Activated CD8-positive, alpha-beta memory T cell treated with anti-CD3 and anti-CD28 coated beads, Interleukin-2, amount 10 ng/mL, durations not matched to agents 7 days and 5 days (primary cell): ENCODE measurements at regions not wholly inside any gene's neighbourhood (a gene's known extent, or its start where the extent isn't known, plus 50 kb on each side); places are given as distances from the start of the nearest gene placed in this dataset.
"Not testable (repeated sequence)": the region's sequence is repeated elsewhere in the genome, so short reads cannot be mapped to it uniquely, and the experiment has no call there.

Experiments used
- ATAC-seq: fragments of 150-1000 bp; cut with Tn5 transposase; one replicate; pipeline ENCODE4 v1.10.0; 2021; ENCODE audit warnings: moderate library complexity
- CTCF ChIA-PET: fragments of 350-600 bp; sonication (Branson Sonifier 250); formaldehyde crosslinking; loops from one replicate; lab custom pipeline; 2021; ENCODE audit warnings: antibody characterized with exemption; lab: Charles Lee
- DNase-seq: peaks from one replicate; pipeline ENCODE4 v3.0.0-alpha.2; 2020
- H3K27ac Mint-ChIP-seq: one replicate; pipeline ENCODE4 v1.8.0; 2021; ENCODE audit warnings: mild to moderate bottlenecking, mixed read lengths
- H3K27me3 Mint-ChIP-seq: one replicate; pipeline ENCODE4 v1.8.0; 2021; ENCODE audit warnings: mixed read lengths
- H3K36me3 Mint-ChIP-seq: one replicate; pipeline ENCODE4 v1.8.0; 2021; ENCODE audit warnings: mild to moderate bottlenecking, mixed read lengths
- H3K4me1 Mint-ChIP-seq: one replicate; pipeline ENCODE4 v1.8.0; 2021; ENCODE audit warnings: mixed read lengths
- H3K4me3 Mint-ChIP-seq: one replicate; pipeline ENCODE4 v1.8.0; 2021; ENCODE audit warnings: mild to moderate bottlenecking, moderate library complexity, mixed read lengths
- H3K9me3 Mint-ChIP-seq: one replicate; pipeline ENCODE4 v1.8.0; 2022; ENCODE audit warnings: low read depth, mixed read lengths

DNA sequence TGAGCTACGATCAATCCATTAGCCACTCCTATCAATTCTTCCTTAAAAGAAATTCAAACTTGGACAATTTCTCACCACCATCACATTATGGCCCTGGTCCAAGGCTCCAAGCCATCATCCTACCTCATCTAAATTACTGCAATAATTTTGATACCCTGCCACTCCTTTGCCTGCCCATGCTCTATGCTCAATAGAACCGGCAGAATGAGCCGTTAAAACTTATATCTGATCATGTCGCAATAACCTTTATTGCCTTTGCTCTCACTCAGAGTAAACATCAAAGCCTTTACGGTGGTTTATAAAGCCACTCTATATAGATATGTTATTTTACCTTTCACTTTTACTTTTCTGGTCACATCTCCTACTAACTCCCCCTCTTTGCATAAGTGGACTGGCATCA, 2392.1 kb upstream of the RAG2 start:
- CTCF ChIA-PET = no interaction called here
- no peaks in the 10 kb centered on the region for H3K4me1 Mint-ChIP-seq
- H3K27me3 Mint-ChIP-seq = no peaks in the 10 kb centered on the region
- H3K27ac Mint-ChIP-seq = no peak overlapping the region
- DNase-seq = no peak
- ATAC-seq = no peak
- peaks cover 16% of the 10 kb centered on the region for H3K9me3 Mint-ChIP-seq
- H3K4me3 Mint-ChIP-seq = no peak overlapping the region
- H3K36me3 Mint-ChIP-seq = no peaks in the 10 kb centered on the region

DNA sequence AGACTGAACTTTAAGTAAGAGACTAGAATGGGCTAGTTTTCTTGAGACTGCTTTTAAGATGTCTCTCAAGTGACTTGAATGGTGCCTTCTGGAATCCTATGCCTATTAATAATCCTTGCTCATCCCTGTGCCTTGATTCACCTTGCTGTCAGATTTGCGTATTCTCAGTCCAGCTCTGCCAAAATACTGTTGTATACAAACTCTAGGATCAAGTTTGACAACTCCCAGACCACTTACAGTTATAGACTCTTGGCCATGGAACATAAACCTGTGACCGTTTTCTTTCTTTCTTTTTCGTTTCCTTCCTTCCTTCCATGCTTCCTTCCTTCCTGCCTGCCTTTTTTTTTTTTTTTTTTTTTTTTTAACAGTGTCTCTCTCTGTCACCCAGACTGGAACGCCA, 2390.9 kb upstream of the RAG2 start:
- no peak overlapping the region for H3K4me3 Mint-ChIP-seq
- CTCF ChIA-PET = no interaction called here
- peaks cover 17% of the 10 kb centered on the region for H3K9me3 Mint-ChIP-seq
- H3K36me3 Mint-ChIP-seq = no peaks in the 10 kb centered on the region
- DNase-seq = no peak
- no peaks in the 10 kb centered on the region for H3K4me1 Mint-ChIP-seq
- no peak for ATAC-seq
- H3K27ac Mint-ChIP-seq = no peak overlapping the region
- no peaks in the 10 kb centered on the region for H3K27me3 Mint-ChIP-seq

DNA sequence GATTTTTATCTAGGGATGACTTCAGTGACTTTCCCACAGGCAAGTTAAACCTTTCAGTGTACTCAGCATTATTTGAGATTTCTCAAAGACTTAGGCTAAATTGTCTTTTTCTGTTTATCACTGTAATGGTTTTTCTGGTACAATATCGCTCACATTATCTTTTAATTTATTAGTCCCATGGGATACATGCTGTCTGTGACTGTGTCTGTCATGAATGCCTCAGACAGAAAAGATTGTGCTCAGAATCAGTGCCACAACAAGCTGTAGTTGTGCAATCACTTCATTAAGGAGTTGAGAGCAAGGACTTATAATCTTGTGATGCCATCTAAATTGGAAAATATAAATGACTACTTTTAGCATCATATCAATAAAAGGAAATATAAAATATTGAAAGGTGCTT, 2374.2 kb upstream of the RAG2 start:
- Mint-ChIP-seq H3K27me3 (no peaks in the 10 kb centered on the region), H3K27ac (no peak overlapping the region), H3K4me3 (no peak overlapping the region), H3K4me1 (no peaks in the 10 kb centered on the region), H3K36me3 (no peaks in the 10 kb centered on the region), H3K9me3 (peaks cover 3% of the 10 kb centered on the region)
- DNase-seq (no peak), ATAC-seq (no peak)
- CTCF ChIA-PET = no interaction called here

DNA sequence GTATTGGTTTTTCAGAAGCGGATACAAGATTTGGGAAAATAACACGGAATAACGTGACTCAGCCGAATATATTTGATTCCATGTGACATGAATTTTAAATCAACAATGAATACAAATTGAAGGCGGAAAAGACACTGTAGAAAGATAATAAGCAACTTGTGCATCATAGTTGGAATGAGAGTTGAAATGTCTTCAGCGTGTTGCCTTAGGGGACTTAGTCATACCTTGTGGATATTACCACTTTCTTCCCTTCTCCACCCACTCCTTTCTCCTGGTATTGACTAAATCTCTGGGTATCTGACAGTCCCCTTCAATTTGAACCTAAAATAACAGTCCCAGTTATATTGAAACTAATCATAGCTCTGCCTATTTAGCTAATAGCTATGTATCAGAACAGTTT, 2373.1 kb upstream of the RAG2 start:
- no peaks in the 10 kb centered on the region for H3K4me1 Mint-ChIP-seq
- H3K4me3 Mint-ChIP-seq = no peak overlapping the region
- DNase-seq (no peak), ATAC-seq (no peak)
- CTCF ChIA-PET = no interaction called here
- no peaks in the 10 kb centered on the region for H3K27me3 Mint-ChIP-seq
- no peak overlapping the region for H3K27ac Mint-ChIP-seq
- H3K9me3 Mint-ChIP-seq = peaks cover 3% of the 10 kb centered on the region
- H3K36me3 Mint-ChIP-seq = no peaks in the 10 kb centered on the region

DNA sequence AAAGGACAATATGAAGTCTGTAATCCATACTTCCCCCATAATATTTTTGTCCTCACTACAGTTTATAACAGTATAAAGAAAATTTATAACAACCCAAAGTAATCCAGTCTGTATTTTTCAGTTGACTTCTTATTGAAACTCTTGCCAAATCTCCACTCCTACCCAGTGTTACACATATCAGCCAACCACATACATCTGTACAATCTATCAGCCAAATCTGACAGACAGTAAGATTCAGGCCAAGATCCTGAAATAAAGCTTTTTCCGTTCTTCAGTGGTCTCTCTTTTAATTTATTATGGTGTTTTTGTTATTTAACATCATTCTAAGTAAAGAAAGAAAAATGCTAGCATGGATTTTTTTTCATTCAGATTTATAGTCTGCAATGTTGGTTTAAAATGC, 2370.9 kb upstream of the RAG2 start:
- ATAC-seq = no peak
- Mint-ChIP-seq H3K27ac (no peak overlapping the region), H3K27me3 (no peaks in the 10 kb centered on the region), H3K4me1 (no peaks in the 10 kb centered on the region), H3K9me3 (peaks cover 3% of the 10 kb centered on the region), H3K4me3 (no peak overlapping the region), H3K36me3 (no peaks in the 10 kb centered on the region)
- CTCF ChIA-PET = no interaction called here
- DNase-seq = no peak

DNA sequence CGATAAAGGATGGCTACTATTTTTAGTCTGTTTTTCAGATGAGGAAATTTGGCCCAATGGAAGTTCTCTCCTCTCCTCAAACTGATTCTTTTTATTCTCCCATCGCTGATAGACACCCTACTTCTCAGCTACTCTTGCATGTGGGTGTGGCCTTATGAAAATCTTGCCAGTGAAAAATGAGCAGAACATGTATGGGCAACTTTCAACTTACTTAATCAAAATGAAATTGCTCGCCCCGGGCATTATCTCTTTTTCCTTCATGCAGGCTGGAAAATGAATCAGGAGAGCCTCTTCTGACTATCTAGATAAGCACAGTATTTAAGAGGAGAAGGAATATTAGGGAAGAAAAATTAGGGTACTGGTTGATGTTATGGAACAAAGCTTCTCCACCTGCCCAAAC, 2354.7 kb upstream of the RAG2 start:
- ATAC-seq (no peak), DNase-seq (no peak)
- Mint-ChIP-seq H3K9me3 (no peaks in the 10 kb centered on the region), H3K36me3 (no peaks in the 10 kb centered on the region), H3K4me1 (no peaks in the 10 kb centered on the region), H3K27me3 (no peaks in the 10 kb centered on the region), H3K27ac (no peak overlapping the region), H3K4me3 (no peak overlapping the region)
- CTCF ChIA-PET = no interaction called here

DNA sequence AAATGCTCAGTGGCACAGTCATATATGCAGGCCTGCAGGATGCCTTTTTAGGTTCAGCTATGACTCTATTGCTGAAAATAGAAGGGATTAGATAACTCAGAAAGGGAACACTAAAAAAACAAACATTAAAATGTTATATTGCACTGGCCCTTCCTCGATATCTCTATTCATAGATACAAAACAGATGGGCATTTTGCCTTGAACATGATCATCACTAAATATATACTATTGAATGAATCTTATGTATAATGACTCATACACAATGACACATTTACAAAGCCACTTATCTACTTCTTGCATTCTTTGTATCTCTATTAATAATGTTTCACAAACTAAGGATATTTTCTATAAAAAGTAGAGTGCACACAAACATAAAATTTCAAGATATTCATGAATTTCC, 2352.8 kb upstream of the RAG2 start:
- ATAC-seq (no peak), DNase-seq (no peak)
- H3K9me3 Mint-ChIP-seq = peaks cover 3% of the 10 kb centered on the region
- no peak overlapping the region for H3K27ac Mint-ChIP-seq
- H3K27me3 Mint-ChIP-seq = no peaks in the 10 kb centered on the region
- H3K4me1 Mint-ChIP-seq = no peaks in the 10 kb centered on the region
- H3K4me3 Mint-ChIP-seq = no peak overlapping the region
- no peaks in the 10 kb centered on the region for H3K36me3 Mint-ChIP-seq
- CTCF ChIA-PET = no interaction called here

DNA sequence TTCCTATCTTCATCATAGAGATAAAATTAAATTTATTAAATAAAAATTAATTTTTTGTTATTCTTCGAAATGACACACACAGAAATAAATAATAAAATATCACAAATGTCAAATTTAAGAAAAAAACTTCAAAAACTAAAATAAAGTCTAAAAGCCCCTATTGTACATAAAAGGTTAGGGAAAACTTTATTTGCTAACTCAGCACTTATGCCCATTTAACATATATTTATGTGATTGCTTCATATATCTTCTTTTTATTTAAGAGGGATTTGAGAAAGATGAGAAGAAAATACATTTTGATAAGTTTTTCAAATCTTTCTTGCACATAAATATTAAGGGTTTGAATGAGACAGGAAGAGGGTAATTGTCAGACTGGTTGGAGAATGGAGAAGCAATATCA, 2350.4 kb upstream of the RAG2 start:
- CTCF ChIA-PET = no interaction called here
- DNase-seq (no peak), ATAC-seq (no peak)
- H3K27me3 Mint-ChIP-seq = no peaks in the 10 kb centered on the region
- no peak overlapping the region for H3K27ac Mint-ChIP-seq
- no peak overlapping the region for H3K4me3 Mint-ChIP-seq
- H3K36me3 Mint-ChIP-seq = no peaks in the 10 kb centered on the region
- no peaks in the 10 kb centered on the region for H3K4me1 Mint-ChIP-seq
- peaks cover 7% of the 10 kb centered on the region for H3K9me3 Mint-ChIP-seq

DNA sequence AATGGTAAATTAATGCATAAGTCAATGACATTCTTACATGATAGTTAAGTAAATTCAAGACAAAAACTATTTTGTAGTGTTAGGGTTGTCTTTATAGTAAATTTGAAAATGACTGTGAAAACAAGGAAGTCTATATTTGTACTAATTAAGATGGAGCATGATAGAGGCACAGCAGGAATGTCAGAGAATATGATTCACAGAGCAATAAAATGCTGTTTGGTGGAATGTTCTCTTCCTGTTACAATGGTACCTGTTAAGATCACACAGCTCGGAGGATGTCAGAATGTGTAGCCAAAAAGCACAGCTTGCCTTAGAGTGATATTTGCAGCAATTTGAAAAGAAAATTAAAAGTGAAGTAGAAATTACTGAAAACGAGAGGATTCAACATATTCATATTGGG, 2339.7 kb upstream of the RAG2 start:
- CTCF ChIA-PET = no interaction called here
- H3K27ac Mint-ChIP-seq = no peak overlapping the region
- no peaks in the 10 kb centered on the region for H3K27me3 Mint-ChIP-seq
- no peaks in the 10 kb centered on the region for H3K36me3 Mint-ChIP-seq
- peaks cover 6% of the 10 kb centered on the region for H3K9me3 Mint-ChIP-seq
- no peak overlapping the region for H3K4me3 Mint-ChIP-seq
- H3K4me1 Mint-ChIP-seq = no peaks in the 10 kb centered on the region
- ATAC-seq = no peak
- DNase-seq = no peak

DNA sequence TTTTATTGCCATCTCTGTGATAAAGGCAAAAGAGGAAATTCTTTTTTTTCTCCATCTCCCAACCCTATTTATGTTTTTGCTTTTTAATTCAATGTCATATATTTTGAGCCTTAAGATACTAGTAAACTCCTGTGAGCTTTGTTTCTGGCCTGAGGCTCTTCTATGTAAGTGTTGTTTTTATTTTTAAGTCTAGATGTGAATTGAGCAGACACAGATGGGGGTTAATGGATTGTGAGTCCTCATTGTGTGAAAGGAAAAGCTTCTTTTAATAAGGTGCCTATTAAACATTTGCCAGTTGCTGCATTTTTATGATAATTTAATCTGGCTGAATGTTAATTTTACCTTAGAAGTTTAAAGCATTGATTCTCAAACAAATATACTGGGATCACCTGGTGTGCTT, 2337.9 kb upstream of the RAG2 start:
- Mint-ChIP-seq H3K4me3 (no peak overlapping the region), H3K4me1 (no peaks in the 10 kb centered on the region), H3K36me3 (no peaks in the 10 kb centered on the region), H3K27ac (no peak overlapping the region), H3K27me3 (no peaks in the 10 kb centered on the region), H3K9me3 (peaks cover 6% of the 10 kb centered on the region)
- CTCF ChIA-PET = no interaction called here
- ATAC-seq (no peak), DNase-seq (no peak)

DNA sequence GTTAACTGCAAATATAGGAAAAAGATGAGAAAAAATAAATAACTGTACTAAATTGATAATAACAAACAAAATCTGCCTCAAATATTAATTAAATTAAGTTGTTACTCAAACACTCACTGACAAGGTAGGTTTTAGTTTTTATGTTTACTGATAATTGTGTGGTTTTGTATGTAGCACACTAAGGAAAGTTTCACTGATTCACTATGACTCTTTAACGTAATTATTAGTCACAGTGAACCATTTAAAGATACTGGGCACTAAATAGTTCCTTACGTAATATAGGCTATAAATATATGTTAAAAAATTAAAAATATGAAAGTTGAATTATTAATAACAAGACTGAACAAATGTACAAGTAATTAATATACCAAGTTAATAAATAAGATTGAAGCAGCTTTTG, 2330.0 kb upstream of the RAG2 start:
- ATAC-seq = no peak

DNA sequence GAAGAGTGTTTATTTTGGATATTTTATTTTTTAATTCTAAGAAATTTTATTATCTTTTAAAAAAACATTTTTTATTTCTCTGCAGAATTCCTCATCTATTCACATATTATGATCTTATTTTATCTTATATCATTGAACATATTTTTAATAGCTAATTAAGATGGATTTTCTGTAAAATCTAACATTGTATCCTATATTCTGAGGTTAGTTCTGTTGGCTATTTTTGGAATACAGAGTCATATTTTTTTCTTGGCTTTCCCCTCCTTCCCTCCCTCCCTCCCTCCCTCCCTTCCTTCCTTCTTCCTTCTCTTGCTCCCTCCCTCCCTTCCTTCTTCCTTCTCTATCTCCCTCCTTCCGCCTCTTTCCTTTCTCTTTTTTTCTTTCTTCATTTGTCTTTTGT, 2326.6 kb upstream of the RAG2 start:
- no peak for DNase-seq
- no peaks in the 10 kb centered on the region for H3K27me3 Mint-ChIP-seq
- peaks cover 4% of the 10 kb centered on the region for H3K9me3 Mint-ChIP-seq
- H3K4me1 Mint-ChIP-seq = no peaks in the 10 kb centered on the region
- H3K36me3 Mint-ChIP-seq = no peaks in the 10 kb centered on the region
- no peak for ATAC-seq
- no peak overlapping the region for H3K4me3 Mint-ChIP-seq
- H3K27ac Mint-ChIP-seq = no peak overlapping the region
- CTCF ChIA-PET = no interaction called here

More for the DNA sequence above, 2330.0 kb upstream of the RAG2 start:
- H3K4me3 Mint-ChIP-seq = no peak overlapping the region
- H3K27ac Mint-ChIP-seq = no peak overlapping the region
- no peaks in the 10 kb centered on the region for H3K9me3 Mint-ChIP-seq
- CTCF ChIA-PET = no interaction called here
- no peaks in the 10 kb centered on the region for H3K4me1 Mint-ChIP-seq
- no peaks in the 10 kb centered on the region for H3K27me3 Mint-ChIP-seq
- no peaks in the 10 kb centered on the region for H3K36me3 Mint-ChIP-seq
- DNase-seq = no peak

DNA sequence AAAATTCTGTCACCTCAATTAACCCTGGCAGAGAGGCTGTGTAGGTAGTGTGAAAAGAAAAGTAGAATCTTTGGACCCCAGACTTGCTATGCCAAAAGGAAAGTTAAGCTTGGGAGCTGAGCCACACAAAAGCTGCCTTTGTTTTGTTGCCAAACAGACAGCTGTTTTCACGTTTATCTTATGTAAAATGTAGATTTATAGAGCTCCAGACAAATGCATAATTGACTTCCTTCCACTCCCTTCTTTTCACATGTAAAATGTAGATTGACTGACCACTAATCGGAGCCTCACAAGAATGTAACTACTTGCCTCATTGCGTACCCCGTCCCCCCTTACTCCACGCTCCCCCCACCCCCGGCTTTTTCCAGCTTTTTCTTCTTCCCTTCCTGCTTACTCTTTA, 2302.2 kb upstream of the RAG2 start:
- H3K36me3 Mint-ChIP-seq = no peaks in the 10 kb centered on the region
- H3K4me3 Mint-ChIP-seq = no peak overlapping the region
- H3K27ac Mint-ChIP-seq = no peak overlapping the region
- no peaks in the 10 kb centered on the region for H3K4me1 Mint-ChIP-seq
- H3K9me3 Mint-ChIP-seq = peaks cover 3% of the 10 kb centered on the region
- CTCF ChIA-PET = no interaction called here
- DNase-seq = no peak
- no peaks in the 10 kb centered on the region for H3K27me3 Mint-ChIP-seq
- no peak for ATAC-seq

DNA sequence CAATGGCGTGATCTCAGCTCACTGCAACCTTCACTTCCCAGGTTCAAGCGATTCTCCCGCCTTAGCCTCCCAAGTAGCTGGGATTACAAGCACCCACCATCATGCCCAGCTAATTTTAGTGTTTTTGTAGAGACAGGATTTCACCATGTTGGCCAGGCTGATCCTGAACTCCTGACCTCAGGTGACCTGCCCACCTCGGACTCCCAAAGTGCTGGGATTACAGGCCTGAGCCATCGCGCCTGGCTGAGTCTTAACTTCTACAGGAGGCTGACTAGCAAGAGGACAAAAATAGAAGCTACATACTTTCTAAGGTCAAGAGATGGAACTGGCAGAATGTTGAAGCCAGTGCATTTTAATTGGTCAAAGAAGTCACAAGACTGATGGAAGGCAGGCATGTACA, 2296.2 kb upstream of the RAG2 start:
- H3K4me1 Mint-ChIP-seq, H3K27ac Mint-ChIP-seq, CTCF ChIA-PET, H3K4me3 Mint-ChIP-seq, DNase-seq, H3K36me3 Mint-ChIP-seq, ATAC-seq, H3K27me3 Mint-ChIP-seq: not testable (repeated sequence)
- peaks cover 10% of the 10 kb centered on the region for H3K9me3 Mint-ChIP-seq

DNA sequence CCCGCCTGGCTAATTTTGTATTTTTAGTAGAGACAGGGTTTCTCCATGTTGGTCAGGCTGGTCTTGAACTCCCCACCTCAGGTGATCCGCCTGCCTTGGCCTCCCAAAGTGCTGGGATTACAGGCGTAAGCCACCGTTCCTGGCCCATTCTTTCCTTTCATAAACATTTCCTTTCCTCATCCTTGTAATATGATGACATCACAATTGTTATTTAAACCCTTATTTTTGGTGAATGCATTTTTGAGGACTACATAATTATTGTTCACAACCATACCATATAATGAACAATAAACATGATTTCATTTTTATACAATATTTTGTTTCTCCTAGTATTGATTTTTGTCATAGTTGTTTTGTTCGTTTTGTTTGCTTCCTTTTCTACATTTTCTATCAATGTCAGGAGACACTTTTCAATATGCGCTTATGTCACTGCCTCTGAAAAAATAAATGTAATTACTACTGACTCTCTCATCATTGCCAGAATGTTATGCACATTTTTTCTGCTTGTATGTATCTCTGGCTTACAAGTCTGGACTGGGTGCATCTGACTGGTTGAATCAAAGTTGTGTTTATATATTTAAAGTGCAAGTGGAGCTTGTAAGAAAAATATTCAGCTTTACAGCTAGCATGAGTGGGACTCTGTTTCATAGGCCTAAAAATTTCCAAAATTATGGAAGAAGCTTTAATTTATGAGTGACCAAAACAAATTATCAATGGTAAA, 2286.3 kb upstream of the RAG2 start:
- no peak for ATAC-seq
- H3K27ac Mint-ChIP-seq = no peak overlapping the region

More for the DNA sequence above, 2286.3 kb upstream of the RAG2 start:
- Mint-ChIP-seq H3K4me1 (no peaks in the 10 kb centered on the region), H3K4me3 (no peak overlapping the region), H3K27me3 (no peaks in the 10 kb centered on the region), H3K36me3 (no peaks in the 10 kb centered on the region), H3K9me3 (peaks cover 10% of the 10 kb centered on the region)
- DNase-seq = no peak
- CTCF ChIA-PET = no interaction called here
